Activated CD4-positive, alpha-beta T cell treated with anti-CD3 and anti-CD28 coated beads for 48 hours (primary cell): ENCODE measurements at regions not wholly inside any gene's neighbourhood (a gene's known extent, or its start where the extent isn't known, plus 50 kb on each side); places are given as distances from the start of the nearest gene placed in this dataset.

Experiments used
- DNase-seq: peaks from one replicate; pipeline ENCODE4 v3.0.0-alpha.2; 2020

DNA sequence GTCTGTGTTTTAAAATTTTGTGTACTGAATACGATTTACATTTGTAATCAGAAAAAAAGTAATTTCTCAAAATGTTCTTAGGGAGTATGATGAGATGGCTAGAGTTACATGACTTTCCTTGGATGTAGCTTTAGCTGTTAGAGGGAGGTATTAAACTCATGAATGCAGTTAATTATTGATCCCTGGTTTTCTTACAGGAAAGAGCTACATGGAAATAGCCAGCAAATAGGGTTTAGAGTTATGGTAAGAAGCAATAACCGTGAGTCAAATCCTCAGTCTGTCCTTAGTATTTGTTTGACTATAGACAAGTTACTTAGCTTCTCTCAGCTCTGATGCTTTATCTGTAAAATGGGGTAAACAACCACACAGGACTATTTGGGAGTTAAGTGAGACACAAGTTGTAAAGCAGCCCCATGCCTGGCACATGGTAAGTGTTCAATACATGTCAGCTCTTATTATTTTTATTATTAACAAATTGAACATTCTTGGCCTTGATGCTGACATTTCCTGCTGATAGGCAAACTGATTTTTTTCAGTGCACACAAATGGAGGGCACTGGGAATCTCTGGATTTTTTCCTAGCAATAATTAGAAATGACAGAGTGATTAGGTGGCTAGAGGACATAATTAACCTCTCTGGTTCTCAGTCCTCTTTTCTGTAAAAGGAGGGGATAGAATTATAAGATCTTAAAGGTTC lies 204.5 kb upstream of the PHYHIPL start:
- DNase-seq: no peak

DNA sequence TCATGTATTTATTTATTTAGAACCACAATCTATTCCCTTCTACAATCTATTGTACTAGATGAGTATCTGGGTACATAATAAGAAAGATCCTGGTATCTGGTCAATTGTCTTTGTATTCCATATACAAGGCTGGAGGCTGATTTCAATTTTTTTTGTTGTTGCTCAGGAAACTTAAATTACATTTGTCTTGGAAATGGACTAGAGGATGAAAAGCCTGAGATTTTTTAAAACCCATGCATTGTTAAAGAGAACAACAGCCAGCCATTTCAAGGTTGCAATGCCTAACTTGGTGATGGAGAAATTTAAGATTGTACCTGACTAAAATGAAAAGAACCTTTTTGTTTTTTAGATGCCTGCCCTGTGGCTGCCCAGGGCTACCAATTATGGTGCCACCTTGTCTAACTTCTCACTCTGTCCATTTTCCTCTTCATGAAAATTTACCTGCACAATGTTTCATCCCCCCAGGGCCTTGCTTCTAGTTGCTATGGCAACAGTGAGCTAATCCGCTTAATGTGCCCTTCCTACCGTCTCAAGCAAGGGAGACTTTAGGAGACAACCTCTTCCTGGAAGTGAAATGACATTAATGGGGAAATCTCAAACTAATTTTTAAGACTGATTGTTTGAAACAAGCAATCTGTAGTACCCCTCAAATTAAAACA lies 203.7 kb upstream of the PHYHIPL start:
- no peak for DNase-seq

DNA sequence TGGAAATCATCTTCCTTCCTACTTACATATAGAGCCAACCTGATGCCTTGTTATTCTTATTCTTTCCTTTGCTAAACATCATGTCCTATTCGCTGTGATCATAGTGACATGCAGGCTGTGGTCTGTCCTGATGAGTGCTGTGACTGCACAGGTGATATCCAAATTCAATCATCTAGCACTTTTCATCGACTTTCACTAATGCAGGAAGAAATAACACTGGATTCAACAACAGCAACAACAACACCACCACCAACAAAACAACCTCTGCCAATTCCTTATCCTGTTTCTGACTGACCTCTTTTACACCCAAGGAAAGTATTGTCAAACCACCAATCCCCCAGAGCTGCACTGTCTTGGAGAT lies 203.2 kb upstream of the PHYHIPL start:
- DNase-seq: no peak

DNA sequence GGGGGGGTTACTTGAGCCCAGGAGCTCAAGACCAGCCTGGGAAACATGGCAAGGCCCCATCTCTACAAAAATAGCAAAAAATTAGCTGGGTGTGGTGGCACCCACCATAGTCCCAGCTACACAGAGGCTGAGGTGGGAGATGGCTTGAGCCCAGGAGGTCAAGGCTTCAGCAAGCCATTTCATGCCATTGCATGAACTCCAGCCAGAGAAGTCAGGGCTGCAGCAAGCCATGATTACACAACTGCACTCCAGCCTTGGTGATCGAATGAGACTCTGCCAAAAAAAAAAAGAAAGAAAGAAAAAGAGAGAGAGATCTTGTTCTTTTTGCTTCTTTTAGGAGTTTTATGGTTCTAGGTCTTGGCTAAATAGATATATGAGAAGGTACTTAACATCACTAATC lies 200.2 kb upstream of the PHYHIPL start:
- DNase-seq: no peak

DNA sequence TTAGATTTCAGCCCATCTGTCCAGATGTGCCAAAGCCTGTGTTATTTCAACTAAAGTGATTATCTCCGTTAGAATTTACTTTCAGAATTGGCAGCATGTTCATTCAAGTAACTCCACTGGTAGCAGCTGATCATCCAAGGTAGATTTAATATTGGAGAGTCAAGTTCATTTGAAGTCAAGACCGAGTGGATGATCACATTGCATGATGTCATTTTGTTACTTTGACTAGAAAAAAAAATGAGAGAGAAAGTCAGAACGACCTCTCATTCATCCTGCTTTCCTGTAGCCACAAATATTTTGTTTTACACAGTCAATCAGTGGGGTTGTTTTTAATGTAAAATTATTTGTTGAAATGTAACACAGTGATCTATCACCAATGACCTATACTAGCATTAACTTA lies 196.7 kb upstream of the PHYHIPL start:
- DNase-seq: no peak

DNA sequence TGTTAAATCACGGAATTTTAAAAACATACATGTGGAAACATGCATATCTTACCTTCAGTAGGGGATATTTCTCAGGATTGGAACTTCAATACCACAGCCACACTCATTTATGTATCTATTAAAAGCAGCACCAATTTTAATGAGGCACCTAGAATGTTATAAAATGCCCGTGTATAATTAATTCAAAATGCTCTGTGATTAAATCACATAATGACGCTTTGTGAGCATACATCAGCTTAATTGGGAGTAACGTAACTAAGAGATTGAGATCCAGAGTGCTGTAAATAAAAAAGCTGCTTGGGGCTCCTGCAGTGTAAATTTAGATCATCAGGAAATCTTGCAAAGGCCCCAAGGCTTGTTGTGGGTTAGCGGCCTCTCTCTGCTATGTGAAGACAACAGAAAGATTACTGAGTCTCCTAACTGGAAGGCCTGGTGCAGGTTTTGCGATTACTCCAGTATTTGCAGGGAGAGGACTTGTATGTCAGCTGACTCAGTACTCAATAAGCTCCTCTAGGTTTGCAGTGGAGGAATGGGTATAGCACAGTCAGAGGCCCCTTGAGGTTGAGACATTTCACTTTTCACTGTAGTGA lies 195.5 kb upstream of the PHYHIPL start:
- no peak for DNase-seq

DNA sequence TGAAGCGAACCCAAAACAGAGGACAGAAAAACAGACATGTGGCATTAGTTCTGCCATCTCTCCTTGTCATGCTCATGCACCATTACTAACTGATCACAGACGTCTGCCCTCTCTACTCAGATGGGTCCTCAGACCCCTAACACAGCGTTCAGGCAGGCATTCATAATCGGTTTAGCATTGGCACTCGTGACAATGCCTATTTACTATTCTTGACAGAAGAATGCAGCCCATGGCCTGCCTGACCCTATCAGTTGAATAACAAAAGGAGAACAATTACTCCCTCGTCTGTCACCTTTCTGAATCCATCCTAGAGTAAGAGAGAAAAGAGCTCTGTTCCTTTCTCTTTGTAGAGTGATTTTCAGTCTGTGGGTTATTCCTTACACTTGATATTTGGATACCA lies 194.6 kb upstream of the PHYHIPL start:
- no peak for DNase-seq

DNA sequence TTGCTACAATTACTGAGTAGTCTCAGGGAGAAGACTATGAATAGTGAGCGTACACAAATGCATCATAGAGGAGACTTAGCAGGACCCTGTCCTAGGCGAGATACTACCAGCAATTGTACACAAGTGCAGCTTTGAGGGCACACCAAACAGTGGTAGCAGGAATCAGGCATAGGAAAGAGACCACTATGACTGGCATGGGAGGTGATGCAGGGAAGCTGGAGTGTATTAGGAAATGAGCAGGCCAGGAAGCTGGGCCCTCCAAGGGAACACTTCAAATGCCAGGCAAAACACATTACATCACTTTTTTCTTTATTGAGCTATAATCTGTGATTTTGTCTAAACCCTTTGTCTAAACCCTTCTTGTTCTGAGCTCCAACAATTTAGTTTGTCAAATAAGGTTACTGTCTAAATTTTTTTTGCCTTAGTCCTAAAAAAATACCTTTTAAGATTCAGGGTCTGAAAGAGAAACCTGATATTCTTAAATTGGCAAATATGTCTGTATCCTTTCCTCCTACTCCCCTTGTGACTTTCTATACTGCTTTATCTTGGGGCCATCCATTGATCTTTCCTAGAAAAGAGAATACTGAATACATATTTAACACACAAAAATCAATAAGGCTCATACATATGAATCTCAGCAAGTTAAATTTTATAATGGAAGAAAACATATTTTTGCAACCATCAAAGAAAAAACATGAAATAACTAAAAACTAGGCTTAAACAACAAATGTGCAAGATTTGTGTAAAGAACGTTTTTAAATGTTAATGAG lies 193.8 kb upstream of the PHYHIPL start:
- no peak for DNase-seq

DNA sequence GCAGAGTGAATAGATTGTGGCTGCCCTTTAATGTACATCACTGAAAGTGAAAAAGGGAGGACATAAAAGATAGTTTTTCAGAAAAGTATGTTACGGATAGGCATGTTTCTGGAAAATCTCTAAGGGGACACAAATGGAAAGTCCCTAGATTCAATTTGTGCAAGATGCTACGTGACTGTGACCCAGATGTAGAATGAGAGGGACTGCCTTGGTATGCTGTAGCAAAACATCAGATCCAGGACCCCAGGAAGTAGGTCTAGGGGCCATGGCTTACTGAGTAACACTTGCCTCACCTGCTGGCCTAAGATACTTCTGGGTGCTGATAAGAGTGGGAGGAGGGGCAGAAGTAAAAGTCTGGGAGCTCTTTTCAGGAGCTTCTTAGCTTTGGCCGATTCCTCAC lies 191.2 kb upstream of the PHYHIPL start:
- DNase-seq: no peak

DNA sequence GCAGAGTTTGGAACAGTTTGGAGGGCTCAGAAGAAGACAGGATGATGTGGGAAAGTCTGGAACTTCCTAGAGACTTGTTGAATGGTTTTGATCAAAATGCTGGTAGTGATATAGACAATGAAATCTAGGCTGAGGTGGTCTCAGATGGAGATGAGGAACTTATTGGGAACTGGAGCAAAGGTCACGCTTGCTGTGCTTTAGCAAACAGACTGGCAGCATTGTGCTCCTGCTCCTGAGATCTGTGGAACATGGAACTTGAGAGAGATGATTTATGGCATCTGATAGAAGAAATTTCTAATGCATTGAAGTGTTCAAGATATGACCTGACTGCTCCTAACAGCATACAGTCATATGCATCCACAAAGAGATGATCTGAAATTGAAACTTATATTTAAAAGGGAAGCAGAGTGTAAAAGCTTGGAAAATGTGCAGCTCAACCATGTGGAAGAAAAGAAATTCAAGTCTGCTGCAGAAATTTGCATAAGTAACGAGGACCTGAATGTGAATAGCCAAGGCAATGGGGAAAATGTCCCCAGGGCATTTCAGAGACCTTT lies 186.9 kb upstream of the PHYHIPL start:
- DNase-seq: no peak

DNA sequence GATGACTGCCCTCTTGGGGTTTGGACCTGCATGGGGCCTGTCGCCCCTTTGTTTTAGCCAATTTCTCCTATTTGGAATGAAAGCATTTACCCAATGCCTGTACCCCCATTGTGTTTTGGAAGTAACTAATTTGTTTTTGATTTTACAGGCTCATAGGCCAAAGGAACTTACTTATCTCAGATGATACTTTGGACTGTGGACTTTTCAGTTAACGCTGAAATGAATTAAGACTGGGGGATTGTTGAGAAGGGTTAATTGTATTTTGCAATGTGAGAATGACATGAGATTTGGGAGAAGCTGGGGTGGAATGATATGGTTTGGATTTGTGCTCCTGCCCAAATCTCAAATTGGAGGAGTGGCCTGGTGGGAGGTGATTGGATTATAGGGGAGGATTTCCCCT lies 185.8 kb upstream of the PHYHIPL start:
- no peak for DNase-seq

DNA sequence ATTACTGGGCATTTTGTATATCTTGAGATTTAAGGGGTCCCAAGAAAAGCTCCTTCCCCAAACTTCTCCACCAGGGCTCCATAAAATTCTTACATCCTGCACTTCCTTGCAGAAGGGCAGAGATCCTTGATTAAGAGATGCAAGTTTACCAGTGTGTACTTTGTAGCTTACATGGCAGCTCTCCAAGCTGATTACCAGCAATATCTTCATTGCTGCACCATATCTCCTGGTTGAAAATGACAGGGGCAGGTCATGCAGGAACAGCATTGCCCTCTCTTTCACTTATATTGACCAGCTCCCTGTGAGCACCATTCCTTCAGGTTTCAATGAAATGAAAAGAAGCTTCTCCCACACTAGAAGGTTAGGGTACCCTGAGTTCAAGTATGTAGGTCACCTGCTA lies 184.6 kb upstream of the PHYHIPL start:
- no peak for DNase-seq

DNA sequence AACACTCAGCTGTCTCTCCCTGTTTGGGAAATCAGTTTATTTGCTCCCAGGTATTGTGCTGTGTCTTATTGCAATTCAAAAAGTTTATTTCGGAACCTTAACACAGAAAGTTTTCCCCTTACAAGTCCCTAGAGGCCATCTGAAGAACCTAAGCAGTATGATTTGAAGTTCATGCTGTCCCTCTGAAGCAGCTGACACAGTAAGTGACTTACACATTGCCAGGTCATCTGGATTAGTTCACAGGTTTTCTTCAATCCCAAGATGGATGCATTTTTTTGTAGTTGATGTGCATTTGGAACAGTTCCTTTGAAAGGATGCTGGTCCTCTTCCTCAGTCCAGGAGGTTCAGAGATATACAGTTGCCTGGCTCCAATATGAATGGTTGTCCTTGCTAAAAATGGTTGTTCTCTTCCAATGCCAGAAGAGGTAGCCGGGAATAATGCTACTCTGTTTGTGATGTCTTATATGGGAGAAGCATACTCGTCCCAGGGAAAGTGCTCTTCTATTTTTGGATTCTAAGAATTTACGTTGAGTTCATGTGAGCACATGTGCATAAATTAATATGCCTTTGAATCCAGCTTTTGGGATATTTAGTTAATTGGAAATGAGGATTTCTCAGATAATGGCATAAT lies 183.5 kb upstream of the PHYHIPL start:
- no peak for DNase-seq

DNA sequence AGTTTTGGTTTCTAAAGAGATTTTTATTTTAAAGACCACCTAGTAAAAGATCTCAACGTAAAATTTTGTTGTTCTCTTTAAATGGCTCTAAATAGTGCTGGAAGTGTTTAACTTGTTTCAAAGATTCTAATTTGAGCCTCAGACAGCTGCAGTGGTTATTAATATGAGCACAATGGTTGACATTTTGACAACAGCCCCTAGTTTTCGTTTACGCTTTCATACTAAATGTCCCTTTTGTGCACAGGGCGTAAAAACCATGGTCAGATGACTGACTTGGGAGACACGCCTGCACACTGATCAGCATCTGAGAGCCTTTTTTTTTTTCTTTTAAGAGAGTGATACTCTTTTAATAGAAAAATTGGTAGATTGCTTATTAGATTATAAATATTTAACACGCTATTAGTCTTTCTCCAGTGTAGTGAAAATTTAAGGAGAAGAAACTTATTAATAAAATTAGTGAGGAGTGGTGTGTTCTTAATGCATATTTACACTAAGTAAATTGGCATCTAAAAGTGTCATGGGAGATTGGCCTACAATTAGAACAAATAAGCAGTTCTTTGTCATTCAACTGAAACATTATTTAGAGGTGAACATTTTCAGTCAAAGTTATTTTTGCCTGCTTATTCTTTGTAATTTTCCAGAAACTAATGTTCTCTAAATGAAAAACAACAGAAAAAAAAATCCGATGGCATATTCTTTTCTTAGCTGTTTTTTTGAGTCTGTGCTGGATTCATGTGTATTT lies 182.8 kb upstream of the PHYHIPL start:
- no peak for DNase-seq

DNA sequence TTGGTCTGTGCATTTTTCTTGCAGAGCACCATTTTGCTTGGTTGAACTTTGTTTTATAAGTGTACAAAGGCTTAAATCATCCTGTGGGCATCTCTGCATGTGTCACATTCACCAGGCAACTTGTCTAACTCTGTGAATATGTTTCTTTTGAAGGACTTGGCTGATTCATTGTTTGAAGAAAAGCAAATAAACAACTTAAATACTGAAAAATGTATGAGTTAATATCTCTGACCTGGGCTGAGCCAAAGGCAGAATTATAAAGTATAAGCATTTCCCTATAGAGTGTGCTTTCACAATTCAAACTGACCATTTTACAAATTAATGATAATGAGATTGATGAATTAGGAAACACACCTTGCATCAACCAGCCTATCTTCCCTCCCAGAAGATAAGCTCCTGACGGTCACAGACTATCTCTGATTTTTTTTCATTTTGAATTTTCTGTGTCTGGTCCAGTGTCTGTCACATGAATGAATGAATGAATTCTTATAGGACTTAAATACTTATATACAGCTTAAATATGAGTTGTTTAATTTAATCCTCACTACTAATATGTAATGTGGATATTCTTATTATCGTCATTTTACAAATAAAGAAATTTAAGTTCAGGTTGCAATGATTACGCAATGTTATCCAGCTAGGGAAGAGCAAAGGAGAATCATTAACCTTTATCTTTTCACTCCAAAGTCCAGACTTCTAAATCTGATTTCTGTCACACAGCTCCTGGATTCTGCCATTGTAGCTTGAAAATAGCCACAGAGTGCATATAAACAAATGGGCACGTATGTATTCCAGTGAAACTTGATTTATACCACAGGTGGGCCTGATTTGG lies 182.0 kb upstream of the PHYHIPL start:
- DNase-seq: no peak

DNA sequence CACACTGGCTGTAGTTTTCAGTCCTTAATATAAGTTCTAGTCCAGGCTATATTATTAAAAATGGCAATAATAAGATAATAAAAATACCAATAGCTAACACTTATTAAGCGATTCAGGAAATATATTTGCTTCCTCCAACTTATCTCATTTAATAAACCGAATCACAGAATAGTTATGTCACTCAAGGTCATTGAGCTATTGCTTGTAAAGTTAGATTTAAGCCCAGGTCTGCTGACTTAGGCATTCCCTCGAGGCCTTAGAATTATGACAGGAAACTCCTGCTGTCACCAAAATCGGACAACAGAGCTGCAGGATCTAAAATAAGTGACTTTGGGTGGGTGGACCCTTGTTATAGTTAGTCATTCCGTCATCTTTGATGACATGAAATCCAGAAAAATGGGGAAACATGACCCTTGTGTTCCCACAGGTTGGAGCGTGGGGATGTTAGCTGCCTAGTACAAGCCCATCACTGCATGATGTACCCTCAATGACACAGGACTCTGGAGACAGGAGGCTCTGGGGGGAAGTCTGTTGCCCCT lies 181.3 kb upstream of the PHYHIPL start:
- DNase-seq: no peak

DNA sequence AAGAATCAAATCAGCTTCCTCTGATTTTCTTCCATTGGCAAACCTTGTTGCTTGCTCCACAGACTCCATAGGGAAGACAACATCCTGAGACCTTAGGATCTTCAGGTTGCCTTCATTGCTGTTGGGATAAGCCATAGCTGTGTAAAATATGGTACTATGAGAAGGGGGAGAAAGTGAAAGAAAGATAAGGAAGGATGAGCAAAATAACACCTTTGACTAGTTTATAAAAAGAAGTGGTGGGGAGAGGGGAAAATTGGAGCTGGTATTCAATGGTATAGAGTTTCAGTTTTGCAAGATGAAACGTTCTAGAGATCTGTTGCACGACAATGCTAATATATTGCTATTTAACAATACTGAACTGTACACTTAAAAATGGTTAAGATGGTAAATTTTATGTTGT lies 180.4 kb upstream of the PHYHIPL start:
- DNase-seq: no peak

DNA sequence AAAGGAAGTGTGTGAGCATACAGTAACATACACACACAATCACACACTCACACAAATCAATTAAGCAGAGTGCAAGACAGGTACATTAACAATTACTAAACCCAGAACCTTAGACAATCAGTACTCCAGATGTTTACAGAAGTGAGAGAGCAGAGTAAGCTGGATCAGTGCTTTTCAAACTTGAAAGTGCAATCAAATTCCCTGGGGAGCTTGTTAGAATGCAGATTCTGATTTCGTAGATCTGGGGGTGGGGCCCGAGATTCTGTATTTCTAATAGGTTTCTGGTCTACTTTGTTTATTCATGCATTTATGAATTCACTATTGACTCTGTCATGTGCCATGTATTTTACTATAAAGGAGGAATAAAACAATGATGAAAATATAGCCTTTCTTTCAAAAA lies 179.6 kb upstream of the PHYHIPL start:
- DNase-seq: no peak

DNA sequence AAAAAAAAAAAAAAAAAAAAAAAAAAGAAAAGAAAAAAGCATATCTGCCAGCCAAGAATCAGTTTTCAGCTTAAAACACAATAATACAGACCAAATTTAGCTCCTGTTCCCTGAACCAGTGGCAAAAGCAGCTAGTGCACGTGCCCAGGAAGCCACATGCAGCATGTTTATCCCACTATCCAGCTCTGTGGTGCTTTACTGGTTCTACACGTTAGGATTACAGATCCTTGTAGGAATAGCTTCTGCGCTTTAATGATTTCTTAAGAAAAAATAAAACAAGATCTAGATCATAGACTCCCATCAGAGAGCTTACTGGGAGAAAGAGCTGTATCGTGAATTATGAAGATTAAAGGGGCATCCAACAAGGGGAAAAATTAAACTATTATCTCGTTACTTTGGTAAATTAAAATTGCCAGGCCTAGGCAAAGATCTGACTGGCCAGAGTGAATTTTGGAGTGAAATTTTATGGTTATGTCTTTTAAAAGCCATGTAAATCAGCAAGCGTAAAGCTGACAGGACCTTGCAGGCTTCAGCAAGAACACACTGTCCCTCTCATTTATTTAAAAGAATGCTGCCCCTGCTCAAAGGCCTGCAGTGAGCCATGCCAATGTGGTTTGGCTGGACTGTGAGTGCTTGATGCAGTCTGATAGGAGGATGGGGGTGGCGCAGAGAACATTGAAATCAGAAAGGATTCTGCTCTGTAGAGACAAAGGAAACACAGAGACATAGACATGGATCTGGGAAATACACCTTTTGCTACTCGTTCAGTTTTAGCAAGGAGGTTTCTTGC lies 177.3 kb upstream of the PHYHIPL start:
- DNase-seq: no peak

DNA sequence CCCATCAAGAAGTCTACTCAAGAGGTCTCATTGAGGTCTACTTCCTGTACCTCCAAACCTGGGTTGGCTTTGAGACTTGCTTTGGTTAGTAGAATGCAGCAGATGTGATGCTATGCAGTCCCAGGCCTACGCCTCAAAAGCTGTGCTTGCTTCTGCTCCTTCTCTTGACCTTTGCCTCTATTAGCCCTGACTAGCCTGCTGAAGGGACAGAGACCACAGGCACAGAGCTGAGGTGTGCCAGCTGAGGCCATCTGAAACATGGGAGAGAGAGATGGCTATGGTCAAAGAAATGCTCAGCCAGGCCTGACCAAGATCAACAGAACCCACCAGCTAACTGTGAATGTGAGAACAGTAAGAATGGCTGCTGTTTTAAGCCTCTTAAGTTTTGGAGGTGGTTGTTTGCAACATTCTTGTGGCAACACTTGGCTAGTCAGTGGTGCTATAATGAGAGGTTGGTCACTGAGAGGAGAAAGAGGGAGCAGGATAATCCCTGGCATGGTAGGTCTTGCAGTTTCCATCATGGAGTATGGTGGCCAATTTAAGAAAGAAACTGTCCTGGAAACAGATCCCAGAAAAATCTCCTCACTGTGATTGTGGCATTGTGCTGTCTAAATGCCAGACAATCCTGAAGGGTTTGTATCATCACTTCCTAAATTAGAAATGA lies 176.1 kb upstream of the PHYHIPL start:
- no peak for DNase-seq
